GF-D8 (cell line): ENCODE measurements at regions not wholly inside any gene's neighbourhood (a gene's known extent, or its start where the extent isn't known, plus 50 kb on each side); places are given as distances from the start of the nearest gene placed in this dataset.
"Not testable (repeated sequence)": the region's sequence is repeated elsewhere in the genome, so short reads cannot be mapped to it uniquely, and the experiment has no call there.

Source experiments
- DNase-seq: peaks from one replicate; lab custom pipeline; 2025; lab: John Stamatoyannopoulos, UW

DNA sequence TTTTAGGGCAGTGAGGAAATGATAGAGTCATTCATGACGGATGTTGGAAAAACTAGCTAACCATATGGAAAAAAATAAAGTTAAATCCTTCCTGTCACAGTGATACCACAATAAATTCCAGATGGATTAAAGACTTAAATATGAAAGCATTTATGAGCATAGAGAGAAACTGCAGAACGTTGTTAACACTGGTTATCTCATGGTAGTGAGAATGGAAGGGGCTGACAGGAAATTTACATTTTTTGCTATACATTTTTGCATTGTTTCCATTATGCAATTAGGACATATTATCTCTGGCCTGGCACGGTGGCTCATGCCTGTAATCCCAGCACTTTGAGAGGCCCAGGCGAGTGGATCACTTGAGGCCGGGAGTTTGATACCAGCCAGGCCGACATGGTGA, 130.5 kb upstream of the VOPP1 start:
- not testable (repeated sequence) for DNase-seq

DNA sequence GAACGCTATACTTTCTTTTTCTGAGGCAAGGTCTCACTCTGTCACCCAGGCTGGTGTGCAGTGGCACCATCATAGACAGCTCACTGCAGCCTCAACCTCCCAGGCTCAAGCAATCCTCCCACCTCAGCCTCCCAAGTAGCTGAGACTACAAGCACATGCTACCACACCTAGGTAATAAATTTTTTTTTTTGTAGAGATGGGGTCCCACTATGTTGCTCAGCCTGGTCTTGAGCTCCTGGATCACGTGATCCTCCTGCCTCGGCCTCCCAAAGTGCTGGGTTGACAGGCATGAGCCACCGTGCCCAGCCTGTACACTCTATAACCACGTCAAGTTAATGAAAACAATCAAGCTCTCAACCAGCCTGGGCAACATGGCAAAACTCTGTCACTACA, 127.1 kb upstream of the VOPP1 start:
- not testable (repeated sequence) for DNase-seq

DNA sequence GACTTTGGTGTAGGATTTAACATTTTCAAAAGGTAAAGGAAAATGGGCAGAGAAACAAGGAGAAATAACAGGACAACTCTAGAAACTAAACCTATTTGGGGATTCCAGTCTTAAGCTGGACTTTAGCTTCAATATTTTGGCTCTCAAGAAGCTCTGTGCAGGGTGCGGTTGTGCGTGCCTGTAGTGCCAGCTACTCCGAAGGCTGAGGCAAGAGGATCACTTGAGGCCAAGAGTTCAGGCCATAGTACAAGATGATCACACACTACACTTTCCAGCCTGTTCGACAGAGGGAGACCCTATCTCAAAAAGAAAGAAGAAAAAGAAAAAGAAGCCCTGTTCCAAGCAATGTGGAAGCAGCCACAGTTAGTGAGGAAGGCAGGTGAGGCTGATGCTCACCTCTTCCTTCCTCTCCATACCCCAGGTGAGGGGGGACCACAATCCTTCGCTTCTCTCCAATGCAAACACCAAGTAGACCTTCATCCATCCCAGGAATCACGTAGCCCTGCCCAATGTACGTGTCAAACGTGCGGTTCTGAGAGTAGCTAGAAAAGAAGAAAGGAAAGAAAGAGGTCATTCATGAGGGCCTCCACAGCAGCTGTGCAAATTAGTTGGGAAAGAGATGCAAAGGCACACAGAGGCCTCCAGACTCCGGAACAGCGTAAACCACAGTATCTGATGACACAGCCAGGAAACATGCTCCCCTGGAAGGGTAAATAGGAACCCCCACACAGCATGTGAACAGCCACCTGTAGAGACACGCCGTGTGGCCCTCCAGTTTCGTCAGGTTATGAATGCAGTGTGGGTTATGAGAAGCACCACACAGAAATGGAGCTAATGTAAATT, 126.5 kb upstream of the VOPP1 start:
- DNase-seq = peak; percentile 46

GRCh38 chr7:55695893-55696701, 123.8 kb upstream of the VOPP1 start:
- not testable (repeated sequence) for DNase-seq

GRCh38 chr7:55694484-55694883, 122.2 kb upstream of the VOPP1 start:
- not testable (repeated sequence) for DNase-seq

DNA sequence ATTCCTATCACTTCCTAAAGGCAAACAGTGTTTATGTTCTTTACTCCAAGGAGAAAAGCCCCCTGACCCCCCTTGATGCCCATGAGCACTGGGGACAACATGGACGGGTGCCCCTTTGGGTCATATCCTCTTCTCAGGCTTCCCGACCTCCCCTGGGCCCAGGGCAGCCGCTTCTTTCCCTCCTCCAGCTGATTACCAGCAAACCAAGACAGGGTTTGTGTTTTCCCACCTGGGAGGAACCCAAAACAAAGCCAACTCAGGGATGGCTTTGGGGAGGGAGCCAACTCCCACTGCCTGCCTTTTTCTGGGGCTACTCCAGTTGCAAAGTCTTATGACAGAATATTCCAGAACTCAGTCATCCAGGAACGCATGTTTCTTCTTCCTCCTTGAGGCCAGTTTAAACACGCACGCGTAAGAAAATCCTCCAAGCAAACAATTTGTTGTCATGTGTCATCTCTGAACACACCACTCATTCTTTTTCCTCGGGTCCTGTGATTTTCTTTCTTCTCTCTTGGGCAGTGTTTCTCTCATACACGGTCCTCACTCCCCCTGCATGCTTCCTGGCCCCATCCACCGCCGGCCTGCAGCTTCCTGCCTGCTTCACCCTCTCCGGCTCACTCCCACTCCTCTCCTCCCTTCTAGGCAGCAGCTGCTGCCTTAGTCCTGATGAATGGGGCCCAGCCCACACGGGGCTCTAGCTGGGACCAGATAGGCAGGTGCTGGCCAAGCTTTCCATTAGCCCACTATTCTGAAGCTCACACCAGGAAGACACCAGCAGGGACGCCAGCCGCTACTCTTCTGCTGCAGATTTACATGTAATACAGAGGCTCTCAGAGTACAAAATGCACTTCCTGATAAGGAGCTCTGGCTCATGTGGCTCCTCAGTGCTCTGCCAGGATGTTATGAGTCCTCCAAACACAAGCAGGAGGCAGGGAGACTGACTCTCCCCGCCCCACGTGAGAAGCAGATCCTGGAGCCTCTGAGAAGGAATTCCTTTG, 116.7 kb upstream of the VOPP1 start:
- DNase-seq = not testable (repeated sequence)

- DNase-seq = not testable (repeated sequence)
These were observed 116.0 kb upstream of the VOPP1 start for GRCh38 chr7:55688261-55688660.

DNA sequence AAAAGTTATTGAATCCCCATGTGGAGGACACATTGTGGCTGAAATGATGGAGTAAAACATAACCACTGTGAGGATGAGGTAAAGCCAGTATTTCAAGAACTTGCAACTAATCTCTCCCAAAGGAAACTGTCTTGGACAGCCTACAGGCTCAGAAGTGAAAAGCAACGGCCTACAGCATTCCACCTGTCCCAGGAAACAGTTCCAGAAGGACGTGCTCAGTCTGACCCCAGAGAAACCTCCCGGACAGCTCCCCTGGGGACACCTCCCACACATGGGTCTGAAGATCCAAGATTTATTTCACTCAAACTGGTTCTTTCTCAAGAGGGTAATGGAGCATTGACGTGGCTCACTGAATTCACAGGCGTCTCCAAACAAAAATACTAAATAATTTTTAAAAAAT, 115.0 kb upstream of the VOPP1 start:
- DNase-seq = not testable (repeated sequence)

- not testable (repeated sequence) for DNase-seq
These were observed 114.5 kb upstream of the VOPP1 start for GRCh38 chr7:55686771-55687170.

GRCh38 chr7:55683501-55683900, 111.2 kb upstream of the VOPP1 start:
- DNase-seq = not testable (repeated sequence)

DNA sequence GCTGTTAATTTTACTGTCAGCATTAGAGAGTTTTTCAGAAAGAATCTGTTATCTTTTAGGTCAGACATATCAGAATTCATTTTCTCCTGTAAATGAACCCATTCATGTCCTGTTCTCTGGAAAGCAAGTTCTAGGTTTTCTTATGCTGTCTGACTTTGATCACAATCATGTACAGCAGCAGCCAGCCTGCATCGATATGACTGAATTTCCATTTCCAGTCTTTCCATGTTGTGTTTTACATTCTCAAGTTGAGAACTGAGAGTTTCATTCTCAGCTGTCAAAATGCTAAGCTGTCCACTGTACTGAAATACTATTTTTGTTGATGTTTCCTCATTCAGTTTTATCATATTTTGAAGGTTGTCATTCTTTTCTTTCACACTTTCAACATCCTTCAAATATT, 103.3 kb upstream of the VOPP1 start:
- DNase-seq = not testable (repeated sequence)

GRCh38 chr7:55673525-55673924, 101.2 kb upstream of the VOPP1 start:
- DNase-seq = not testable (repeated sequence)

DNA sequence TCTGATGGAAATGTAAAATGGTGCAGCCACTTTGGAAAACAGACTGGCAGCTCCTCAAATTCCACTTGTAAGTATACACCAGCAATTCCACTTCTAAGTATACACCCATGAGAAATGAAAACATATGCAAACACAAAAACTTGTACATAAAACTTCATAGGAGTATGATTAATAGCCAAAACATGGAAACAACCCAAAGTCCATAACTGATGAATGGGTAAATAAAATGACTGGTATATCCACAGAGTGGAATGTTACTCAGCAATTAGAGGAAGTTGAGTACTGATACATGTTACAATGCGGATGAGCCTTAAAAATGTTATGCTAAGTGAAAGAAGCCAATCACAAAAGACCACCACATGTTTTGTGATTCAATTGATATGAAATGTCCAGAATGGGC, 99.8 kb upstream of the VOPP1 start:
- not testable (repeated sequence) for DNase-seq

- no peak for DNase-seq
These were observed 85.4 kb upstream of the VOPP1 start for GRCh38 chr7:55657654-55658053.

- no peak for DNase-seq
These were observed 78.8 kb upstream of the VOPP1 start for GRCh38 chr7:55651057-55651456.

GRCh38 chr7:55649238-55649637, 76.9 kb upstream of the VOPP1 start:
- DNase-seq = no peak

DNA sequence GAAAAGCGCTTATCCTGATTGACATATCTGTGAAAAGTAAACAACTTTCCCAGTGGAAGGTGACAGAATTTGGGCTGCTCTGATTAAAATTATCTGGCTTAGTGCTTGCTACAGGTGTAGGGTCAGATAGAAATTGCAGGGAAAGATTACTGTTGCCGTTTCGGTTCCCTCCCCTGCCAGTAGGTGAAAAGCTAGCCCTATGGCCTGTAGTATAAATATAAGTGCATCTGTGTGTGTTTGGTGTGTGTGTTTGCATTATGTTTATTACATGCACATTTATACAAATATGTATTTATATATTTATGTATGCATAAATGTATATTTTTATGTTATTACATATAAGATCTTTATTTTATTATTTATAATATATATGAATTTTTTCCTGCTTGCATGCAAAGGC, 72.3 kb upstream of the VOPP1 start:
- no peak for DNase-seq

DNA sequence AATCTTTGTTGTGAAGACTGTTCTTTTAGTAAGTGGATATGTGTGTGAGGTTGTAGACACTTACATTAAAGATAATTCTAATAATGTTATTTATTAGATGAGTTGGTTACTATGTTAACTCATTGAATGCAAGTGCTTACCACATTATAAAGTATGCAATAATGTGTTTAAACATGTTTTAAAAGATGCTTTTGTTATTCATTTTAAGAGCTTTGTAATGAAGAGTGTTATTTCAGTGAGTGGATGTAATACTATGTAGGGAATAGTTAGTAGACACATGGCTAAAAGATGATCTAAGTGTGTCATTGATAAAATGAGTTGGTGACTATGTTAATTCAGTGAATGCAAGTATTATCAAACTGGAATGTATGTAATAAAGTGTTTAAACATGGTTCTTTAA, 70.0 kb upstream of the VOPP1 start:
- no peak for DNase-seq

DNA sequence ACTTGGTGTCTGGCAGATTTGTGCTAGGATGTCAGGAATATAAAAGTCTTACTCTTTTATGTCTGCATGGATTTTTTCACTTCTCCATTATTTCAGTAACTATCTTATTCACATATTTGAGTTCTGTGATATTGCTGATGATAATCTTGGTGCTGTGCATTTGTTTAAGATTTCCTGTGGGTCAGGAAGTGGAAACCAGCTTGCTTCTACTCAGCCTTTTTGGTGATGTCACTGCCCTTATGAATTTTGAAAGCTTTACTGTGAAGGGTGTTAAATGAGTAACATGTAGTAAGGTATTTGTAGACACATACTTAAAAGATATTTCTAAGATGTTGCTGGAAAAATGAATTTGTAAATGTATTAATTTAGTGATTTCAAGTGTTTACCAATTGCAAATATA, 69.5 kb upstream of the VOPP1 start:
- peak; percentile 31 for DNase-seq

DNA sequence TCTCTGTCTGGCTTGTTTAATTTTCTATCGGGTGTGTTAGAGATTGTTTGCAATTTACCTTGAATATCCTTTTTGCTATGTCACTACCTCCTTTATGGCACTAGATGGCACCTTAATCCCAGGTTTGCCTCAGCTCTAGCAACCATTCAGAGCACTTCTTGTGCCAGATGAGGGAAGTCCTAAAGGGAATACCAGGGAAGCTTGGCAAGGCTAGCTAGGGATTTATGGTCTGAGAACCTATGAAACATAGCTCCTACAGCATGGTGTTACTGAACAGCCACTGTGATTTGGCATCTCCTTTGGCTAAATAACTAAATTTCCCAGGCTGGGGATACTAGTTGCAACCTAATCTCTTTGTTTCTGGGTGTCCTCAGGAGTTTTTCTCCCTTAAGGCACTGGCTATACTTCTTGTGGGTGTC, 69.0 kb upstream of the VOPP1 start:
- DNase-seq = no peak

DNA sequence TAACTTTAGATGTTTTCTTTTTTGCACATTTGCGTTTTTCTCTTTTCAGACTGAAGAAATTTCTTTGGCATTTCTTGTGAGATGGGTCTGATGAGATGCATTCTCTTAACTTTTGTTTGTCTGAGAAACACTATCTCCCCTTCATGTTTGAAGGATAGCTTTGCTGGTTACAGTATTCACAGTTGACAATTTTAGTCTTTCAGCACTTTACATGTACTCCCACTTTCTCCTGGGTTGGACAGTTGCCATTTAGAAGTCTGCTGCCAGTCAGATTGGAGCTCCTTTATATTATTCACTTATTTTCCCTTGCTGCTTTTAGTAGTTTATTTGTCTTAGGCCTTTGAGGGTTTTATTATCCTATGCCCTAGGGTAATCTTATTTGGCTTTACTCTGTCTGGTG, 67.3 kb upstream of the VOPP1 start:
- no peak for DNase-seq
